ENCODE measurements at regions not wholly inside any gene's neighbourhood (a gene's known extent, or its start where the extent isn't known, plus 50 kb on each side); places are given as distances from the start of the nearest gene placed in this dataset.

- H3K18ac ChIP-seq (ENCODE audit: extremely low read depth, low read length), result no peak overlapping the region
- no peaks in the 10 kb centered on the region for H4K20me1 ChIP-seq (replicated peaks in 1 of 2; ENCODE audit: control insufficient read depth in 1 of 2, insufficient read depth in 2 of 2, low read length in 2 of 2)
- H3K14ac ChIP-seq (ENCODE audit: insufficient read length), result no peak overlapping the region
- H4K8ac ChIP-seq (ENCODE audit: extremely low read depth, insufficient read depth, low read length), result no peak overlapping the region
- H2BK120ac ChIP-seq (replicated peaks; ENCODE audit: low read depth, low read length), result no peak overlapping the region
- H3K4ac ChIP-seq (replicated peaks; ENCODE audit: insufficient read length, low read depth, low read length), result no peak overlapping the region
- H3K79me1 ChIP-seq (ENCODE audit: low read depth, low read length), result no peaks in the 10 kb centered on the region
- H3K4me2 ChIP-seq (ENCODE audit: insufficient read depth in 1 of 2, low read depth in 2 of 2, low read length in 2 of 2), result no peak overlapping the region
- H2BK20ac ChIP-seq (ENCODE audit: low read length), result no peak overlapping the region
- no peak overlapping the region for H2BK12ac ChIP-seq (ENCODE audit: low read depth, low read length)
- H3K4me1 ChIP-seq (replicated peaks in 1 of 4; ENCODE audit: control insufficient read depth in 3 of 4, insufficient read depth in 4 of 4, low read length in 3 of 4), result no peaks in the 10 kb centered on the region; a peak in 1 of 7 replicates
- no peak overlapping the region for H4K91ac ChIP-seq (replicated peaks; ENCODE audit: insufficient read length, low read length)
- FAIRE-seq (no peak), DNase-seq (ENCODE audit: low read depth in 1 of 2, low spot score in 2 of 2) (no peak)
- H3K23me2 ChIP-seq (ENCODE audit: low read depth, low read length), result no peaks in the 10 kb centered on the region
- no peak overlapping the region for H3K23ac ChIP-seq (ENCODE audit: insufficient read length)
- H3K27me3 ChIP-seq (replicated peaks in 1 of 4; ENCODE audit: control insufficient read depth in 3 of 4, extremely low read depth in 1 of 4, insufficient read depth in 3 of 4, low read length in 3 of 4), result peaks cover 0 to 2% (median 0%) of the 10 kb centered on the region in 4 experiments; a peak in 1 of 7 replicates
- no peaks in the 10 kb centered on the region for H3K79me2 ChIP-seq (ENCODE audit: control insufficient read depth in 1 of 2, insufficient read depth in 2 of 2, low read length in 2 of 2)
- H3K27ac ChIP-seq (ENCODE audit: low read depth, low read length), result no peak overlapping the region
- H3K4me3 ChIP-seq (ENCODE audit: extremely low read depth in 1 of 4, insufficient read depth in 2 of 4, low read depth in 3 of 4, low read length in 4 of 4), result no peak overlapping the region
- no peak overlapping the region for H3K56ac ChIP-seq (replicated peaks; ENCODE audit: insufficient read length, low read depth, low read length)
- H4K5ac ChIP-seq (ENCODE audit: insufficient read length, low read depth, low read length), result no peak overlapping the region
- H3K36me3 ChIP-seq (ENCODE audit: control insufficient read depth in 2 of 4, insufficient read depth in 4 of 4, low read length in 3 of 4), result no peaks in the 10 kb centered on the region
- H2AFZ ChIP-seq (ENCODE audit: low read length), result no peak overlapping the region
- POLR2A ChIA-PET (ENCODE audit: partially characterized antibody), result no interaction called here
- H2BK15ac ChIP-seq (ENCODE audit: low read length), result no peak overlapping the region
- H2BK5ac ChIP-seq (ENCODE audit: low read depth, low read length), result no peak overlapping the region
- no peaks in the 10 kb centered on the region for H3K9me3 ChIP-seq (ENCODE audit: insufficient read depth in 2 of 2, low read depth in 1 of 2, low read length in 1 of 2)
- no peak overlapping the region for H3K9ac ChIP-seq (replicated peaks in 1 of 4; ENCODE audit: extremely low read depth in 1 of 4, low read depth in 3 of 4, low read length in 3 of 4)
- no peak overlapping the region for H2AK5ac ChIP-seq (ENCODE audit: low read depth, low read length)
- CTCF ChIA-PET (ENCODE audit: partially characterized antibody), result interaction anchor here (0.7 to 3.2 kb wide), 6 partner anchors 8 to 288 kb away, joined by 3 to 15 read pairs (median 3); no protein-coding TSS in a partner anchor
- WGBS, 2 experiments (ENCODE audit: extremely low coverage in 1 of 2, insufficient coverage in 1 of 2, insufficient read length in 1 of 2, insufficient replicate concordance in 2 of 2, low coverage in 1 of 2, low lambda C conversion rate in 2 of 2, missing lambda C conversion rate in 1 of 2), result 92% methylated on average over 2 of the region's 2 CpGs; no CpG with 5 or more reads in 1 of the 2 experiments
- TF ChIP-seq NRF1 (IDR thresholded peaks at IDR 0.05; ENCODE audit: low read depth, low read length) (no peak), ZNF274 (IDR thresholded peaks at IDR 0.05; ENCODE audit: borderline replicate concordance, extremely low read depth, low read length) (no peak), TEAD4 (IDR thresholded peaks at IDR 0.05; ENCODE audit: low read depth, low read length) (no peak), HDAC2 (IDR thresholded peaks at IDR 0.05; ENCODE audit: borderline replicate concordance in 1 of 2, low read depth in 2 of 2, low read length in 2 of 2) (no peak), KDM1A (IDR thresholded peaks at IDR 0.05; ENCODE audit: borderline replicate concordance, low read length) (no peak)
Measured at GRCh38 chr5:61651195-61651594, 319.1 kb downstream of the ZSWIM6 start.
